HG03064 (cell line): ENCODE measurements at regions not wholly inside any gene's neighbourhood (a gene's known extent, or its start where the extent isn't known, plus 50 kb on each side); places are given as distances from the start of the nearest gene placed in this dataset.

Experiments used
- ATAC-seq: cut with Tn5 transposase; IDR thresholded peaks from one replicate; pipeline ENCODE4 v1.9.1; 2021; ENCODE audit warnings: low read depth; ENCODE audit not compliant: unreplicated experiment

DNA sequence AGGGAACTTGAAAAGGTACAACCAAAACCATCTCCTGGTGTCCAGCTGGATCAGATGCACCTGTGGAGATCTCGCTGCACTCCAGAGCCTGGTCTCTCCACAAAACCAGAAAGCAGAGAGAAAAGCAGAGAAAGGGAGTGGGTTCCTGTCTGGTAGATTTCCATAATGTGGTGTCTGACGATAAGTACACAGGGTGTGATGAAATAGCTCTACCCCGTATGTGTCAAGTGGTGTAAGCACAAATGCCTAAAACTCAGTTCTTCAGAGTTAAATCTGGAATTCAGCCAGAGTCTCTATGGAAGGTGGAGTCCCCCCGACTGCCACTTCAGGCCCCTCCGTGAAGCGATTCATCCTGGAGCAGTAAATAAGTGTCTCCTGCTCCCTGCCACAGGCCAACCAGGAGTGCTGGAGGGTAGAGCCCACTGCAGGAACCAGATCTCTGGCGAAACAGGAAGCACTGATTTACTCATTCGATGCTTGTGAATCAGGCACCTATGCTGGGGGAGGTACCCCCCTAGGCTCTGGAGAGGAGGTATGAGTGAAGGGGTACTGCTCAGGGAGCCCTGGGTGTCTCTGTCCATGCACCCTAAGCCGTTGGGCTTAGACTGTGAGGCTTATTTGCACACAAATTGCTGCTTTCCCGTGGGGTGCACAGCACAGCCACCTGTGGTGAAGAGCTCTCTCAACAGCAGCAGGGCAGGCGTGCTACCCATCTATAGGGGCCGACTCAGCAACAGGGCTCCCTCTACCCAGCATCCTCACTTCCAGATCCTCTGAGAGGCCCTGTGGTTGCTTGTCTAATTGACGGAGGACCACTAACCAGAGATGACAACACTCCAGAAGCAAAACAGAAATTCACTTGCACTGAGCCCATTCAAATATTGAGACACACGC is 97.1 kb upstream of the MYOCD start:
- no peak for ATAC-seq

DNA sequence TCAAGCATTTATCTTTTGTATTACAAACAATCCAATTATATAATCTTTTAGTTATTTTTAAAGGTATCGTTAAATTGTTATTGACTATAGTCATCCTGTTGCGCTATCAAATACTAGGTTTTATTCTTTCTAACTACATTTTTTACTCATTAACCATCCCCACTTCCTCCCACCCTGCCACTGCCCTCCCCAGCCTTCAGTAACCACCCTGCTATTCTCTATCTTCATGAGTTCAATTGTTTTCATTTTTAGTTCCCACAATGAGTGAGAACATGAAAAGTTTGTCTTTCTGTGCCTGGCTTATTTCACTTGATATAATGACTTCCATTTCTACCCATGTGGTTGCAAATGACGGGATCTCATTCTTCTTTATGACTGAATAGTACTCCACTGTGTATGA is 94.1 kb upstream of the MYOCD start:
- ATAC-seq, result no peak

DNA sequence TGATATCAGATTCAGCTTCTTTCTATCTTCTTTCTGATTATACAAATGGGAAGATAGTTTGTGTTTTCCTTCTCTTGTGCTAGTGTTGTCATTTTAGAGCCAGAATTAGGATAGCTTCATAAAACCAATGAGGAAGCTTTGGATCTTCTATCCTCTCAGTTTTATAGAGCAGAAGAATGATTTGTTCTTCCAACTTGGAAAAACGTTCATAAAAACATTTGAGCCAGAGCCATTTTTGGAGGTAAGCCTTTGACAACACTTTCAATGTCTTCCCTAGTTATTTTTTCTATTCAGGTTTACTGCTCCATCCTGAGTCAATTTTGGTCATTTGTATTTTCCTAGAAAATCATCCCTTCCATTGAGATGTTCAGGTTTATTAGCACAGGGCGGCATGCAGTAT is 91.2 kb upstream of the MYOCD start:
- ATAC-seq, result no peak

DNA sequence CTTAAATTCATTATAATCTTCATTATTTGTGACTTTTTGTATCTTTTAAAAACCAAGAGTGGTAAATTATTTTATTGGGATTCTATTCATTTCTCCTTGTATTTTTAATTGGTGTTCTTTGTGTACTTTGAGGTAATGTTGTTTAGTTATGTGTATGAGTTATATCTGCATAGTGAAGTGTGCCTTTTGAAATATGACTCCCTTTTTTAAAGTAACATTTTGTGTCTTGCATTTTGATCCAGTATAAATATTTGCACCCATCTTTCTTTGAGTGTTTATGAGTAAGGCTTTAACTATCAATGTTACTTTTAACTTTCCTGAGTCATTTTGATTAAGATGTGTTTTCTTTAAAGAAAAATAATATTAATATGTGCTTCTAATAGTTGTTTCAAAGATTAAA is 90.0 kb upstream of the MYOCD start:
- no peak for ATAC-seq

DNA sequence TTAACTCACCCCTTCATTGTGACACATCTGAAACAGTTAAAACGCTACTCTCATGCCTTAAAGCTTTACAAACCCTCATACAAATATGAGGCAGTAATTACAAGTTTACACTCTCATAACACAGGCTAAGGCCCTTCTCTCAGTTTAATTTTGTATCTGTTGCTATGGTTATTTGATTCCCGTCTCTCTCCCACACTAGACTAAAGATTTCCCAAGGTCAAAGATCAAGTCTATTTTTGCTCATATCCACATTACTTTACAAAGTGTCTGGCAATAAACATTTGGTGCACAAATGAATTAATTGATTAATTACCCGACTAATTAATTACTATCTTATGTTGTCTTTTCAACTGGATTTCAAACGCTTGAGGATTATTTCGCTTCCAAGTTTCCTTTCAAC is 86.4 kb upstream of the MYOCD start:
- ATAC-seq, result no peak

DNA sequence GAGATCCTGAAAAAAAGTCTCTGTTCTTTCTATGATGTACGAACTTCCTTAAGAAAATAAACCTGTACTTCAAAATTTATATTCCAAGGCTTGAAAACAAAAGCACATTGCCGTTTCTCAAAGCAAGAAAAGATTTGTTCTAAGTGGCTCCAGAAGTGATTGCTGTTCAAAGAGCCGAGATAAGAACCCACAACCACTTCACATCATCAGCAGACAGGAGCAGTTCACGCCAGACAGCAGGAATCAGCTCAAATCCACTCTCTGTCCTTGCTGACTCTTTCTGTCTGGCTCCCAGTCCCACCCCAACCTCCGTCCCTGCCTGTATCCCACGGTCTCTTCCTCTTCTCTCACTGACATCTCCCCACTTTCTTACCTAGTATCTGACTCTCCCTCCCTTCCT is 85.0 kb upstream of the MYOCD start:
- ATAC-seq, result no peak

DNA sequence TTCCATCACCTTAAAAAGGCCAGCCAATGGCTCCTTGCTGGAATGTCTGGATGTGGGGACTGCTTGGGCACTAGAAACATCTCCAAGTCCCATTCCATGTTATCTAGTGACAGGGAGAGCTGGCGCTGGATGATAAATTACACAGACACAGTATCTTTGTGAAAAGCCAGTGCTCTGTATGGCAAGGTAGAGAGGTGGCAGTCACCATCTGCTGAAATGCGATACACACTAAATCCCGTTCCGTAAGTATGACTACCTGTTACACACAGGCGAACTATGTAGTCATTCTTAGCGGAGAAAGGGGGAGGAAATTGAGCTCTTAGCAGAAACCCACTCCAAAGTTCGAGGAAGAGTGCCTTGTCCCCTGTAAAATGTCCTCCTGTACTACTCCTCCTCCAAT is 81.0 kb upstream of the MYOCD start:
- no peak for ATAC-seq

DNA sequence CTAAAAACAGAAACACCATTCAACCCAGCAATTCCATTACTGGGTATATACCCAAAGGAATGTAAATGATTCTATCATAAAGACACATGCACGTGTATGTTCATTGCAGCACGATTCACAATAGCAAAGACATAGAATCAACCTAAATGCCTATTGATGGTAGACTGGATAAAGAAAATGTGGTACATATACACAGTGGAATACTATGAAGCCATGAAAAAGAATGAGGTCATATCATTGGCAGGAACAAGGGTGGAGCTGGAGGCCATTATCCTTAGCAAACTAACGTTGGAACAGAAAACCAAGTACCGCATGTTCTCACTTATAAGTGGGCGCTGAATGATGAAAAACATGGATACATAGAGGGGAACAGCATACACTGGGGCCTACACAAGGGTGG is 77.2 kb upstream of the MYOCD start:
- no peak for ATAC-seq

DNA sequence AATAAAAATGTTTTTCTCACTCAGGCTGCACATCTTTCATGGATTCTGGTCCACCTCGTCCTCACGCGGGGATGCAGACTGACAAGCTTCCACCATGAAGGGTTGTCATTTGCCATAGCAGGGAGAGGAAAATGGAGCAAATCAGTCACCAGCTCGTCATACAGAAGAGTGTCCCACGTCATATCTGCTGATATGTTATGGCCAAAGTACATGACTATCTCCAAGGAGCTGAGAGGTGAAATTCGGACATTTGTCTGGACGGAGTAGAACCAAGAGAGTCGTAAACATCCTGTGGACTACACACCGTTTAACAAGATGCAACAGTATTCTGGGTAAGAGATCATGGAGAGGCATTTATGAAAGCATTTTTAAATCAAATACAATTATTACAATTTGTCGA is 75.3 kb upstream of the MYOCD start:
- ATAC-seq, result no peak

DNA sequence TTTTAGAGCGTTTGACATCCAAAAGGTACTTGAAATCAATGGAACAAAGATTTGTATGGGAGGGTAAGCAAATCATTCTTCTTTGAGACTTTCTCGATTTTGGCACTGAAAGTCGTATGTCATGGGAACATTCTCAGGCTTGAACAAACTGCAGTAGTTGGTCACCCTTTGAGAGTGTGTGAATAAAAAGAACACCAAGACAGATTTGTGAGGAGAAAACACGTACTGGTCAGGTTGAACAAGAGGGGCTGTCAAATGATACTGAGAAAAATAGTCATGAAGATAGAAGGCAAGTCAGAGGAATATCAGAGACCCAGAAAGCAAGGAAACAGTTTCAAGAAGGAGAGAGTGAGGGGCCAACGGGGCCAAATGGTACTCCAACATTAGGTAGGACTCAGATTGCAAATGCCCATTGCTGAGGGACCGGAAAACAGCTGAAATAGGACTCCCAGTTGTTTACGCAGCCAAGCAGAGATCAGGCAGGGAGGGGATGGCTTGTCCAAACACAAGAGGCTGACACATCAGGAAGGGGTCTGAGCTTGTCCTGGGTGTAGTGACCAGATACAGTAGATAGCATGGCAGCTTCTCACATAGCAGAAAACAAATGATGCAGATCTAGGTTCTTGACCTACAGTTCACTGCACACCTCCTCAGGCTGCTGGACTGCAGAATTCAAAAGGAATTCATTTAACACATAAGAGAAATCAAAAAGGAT is 74.5 kb upstream of the MYOCD start:
- ATAC-seq, result no peak

DNA sequence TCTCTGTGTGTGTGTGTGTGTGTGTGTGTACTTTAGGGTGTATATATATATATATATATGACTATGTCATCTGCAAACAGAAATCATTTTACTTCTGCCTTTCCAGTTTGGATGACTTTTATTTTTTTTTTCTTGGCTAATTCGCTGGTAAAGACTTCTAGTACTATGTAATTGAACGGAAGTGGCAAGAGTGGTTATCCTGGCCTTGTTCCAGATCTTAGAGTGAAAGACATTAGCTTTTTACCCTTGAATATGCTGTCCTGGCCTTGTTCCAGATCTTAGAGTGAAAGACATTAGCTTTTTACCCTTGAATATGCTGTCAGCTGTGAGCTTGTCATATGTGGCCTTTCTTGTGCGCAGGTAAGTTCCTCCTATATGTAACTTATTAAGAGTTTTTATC is 72.7 kb upstream of the MYOCD start:
- ATAC-seq, result no peak

DNA sequence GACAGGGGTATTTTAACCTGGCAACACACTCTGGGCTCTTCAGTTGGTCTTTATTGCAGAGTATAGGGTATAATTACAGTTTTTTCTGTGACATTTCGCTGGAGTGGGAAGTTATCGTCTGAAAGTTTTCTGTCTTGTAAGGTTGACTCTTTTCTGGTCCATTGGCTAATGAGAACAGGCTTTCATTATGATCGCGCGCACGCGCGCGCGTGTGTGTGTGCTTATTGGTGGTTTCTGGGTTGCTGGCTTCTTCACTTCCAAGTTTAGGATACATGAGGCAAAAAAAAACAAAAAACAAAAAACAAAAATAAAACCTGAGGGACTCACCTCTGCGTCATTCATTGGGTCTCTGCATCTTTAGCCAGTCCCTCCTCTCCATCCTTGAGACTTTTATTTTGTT is 68.7 kb upstream of the MYOCD start:
- no peak for ATAC-seq

DNA sequence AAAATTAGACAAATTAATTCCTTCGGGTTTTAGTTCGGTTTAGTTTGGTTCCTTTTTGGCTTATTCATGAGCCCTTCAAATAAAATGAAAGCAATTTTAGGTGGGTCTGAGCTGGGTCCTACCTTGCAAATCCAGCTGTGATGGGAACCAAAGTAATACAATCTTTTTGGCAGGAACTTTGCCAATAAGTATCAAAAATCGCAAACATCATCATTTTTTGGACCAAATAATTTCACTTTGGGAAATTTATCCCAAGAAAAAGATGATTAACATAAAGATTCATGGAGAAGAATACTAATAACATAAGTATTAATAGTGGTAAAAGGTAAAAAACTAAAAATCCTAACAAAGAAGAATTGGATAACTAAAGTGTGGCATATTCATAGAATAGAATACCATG is 67.8 kb upstream of the MYOCD start:
- ATAC-seq, result no peak

DNA sequence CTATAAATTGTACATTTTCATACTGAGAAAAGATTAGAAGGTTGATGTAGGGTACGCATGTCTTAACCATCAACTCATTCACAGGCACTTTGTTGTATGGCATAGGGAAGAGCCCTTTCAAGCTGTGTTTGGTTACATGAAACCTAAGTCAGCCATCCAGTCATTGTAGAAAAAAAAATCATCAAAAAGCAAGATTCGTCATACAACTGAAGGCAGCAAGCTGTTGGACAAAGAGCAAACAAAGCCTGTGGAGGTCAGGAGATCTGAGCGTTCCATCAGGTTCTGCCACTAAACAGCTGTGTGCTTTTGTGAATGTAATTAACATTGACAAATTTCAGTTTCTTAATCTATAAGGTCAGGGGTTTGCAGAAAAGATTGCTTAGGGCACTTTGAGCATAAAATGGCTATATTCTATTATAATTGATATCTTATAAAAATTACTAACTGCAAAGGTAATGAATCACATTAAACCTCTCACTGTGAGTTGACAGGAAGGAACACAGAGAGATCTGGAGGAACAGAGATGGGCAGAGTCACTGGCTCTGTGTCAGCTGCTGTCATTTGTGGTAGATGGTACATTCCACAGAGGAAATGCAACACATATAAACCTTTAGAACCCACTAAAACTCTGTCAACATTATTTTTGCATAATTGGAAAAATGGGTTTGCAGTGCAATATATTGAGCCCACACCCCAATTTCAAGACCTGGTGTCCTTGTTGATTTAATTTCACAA is 66.3 kb upstream of the MYOCD start:
- ATAC-seq, result no peak

DNA sequence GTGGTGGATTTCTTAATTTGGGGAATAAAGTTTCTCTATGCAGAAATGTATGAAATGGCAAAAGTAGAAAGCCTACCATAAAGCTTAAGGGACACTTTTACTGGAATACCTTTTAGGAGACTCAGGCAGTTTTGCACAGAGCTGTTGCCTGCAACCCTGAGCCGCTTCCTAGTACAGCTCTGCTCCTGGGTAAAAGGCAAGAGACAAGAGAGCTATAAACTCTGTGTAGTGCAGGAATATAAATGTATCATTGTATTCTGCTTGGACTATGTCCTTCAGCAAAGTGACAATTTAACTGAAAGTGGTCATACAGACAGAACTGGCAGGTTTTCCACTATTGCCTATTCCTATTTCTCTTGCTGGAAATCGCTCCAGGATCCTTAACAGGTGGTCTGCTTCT is 65.3 kb upstream of the MYOCD start:
- ATAC-seq, result no peak

DNA sequence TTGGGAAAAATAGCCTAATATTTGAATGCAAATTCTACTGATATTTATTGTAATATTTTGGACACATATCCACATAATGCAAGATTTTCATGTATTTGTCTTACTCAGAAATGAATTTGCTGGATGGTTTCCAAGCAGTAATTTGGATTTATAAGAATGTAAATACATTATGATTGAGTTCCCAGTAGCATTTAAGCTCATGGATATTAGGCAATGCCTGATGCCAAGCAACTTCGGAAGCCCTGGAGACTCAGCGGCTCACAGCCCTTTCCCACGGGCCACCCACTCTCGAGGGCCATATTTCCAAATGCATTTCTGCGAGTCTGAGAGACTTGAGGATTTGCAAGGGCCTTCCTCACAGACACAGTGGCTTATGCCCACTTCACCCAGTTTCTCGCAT is 62.1 kb upstream of the MYOCD start:
- ATAC-seq, result no peak

DNA sequence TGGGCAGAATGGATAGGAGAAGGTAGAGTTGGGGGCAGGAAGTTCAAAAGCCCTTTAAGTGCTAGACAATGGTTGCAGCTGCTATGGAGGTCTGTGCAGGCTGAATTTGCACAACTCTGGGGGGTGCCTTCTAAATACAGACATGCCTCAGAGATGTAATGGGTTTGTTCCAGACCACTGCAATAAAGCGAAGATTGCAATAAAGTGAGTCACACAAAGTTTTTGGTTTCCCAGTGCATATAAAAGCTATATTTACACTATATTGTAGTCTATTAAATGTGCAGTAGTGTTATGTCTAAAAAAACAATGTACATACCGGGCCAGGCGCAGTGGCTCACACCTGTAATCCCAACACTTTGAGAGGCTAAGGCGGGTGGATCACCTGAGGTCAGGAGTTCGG is 60.5 kb upstream of the MYOCD start:
- no peak for ATAC-seq

DNA sequence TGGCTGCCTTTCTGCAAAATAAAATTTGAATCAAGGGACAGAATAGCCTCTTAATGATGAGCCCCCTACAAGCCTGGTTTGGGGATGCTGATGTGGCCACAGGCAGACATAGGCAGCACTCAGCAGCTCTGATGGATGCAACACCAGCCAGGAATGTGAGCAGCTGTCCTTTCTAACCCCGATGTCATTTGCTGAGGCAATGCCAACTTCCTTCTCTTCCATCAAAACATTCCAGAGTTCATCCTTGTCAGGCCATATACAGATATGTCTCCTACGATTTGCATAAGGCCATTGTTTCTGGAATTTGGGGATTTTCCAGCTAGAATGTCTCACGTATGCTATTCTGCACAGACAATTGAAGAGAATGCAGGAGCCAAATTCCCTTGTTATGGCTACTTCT is 52.1 kb upstream of the MYOCD start:
- no peak for ATAC-seq
